ENCODE measurements at regions not wholly inside any gene's neighbourhood (a gene's known extent, or its start where the extent isn't known, plus 50 kb on each side); places are given as distances from the start of the nearest gene placed in this dataset.

DNA sequence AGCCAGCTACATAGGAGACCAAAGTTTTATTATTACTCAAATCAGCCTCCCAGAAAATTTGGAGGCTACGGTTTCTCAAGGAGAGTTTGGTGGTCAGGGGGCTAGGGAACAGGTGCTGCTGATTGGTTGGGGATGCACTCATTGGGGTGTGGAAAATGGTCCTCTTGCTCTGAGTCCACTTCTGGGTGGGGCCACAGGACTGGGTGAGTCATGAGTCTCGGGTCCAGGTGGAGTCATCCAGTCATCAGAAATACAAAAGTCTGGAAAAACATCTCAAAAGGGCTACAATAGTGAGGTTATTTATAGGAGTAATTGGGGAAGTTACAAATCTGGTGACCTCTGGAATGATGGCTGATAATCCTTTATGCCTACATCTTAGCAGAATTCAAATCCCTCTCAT lies 54.3 kb upstream of the SLC22A16 start:
- TF ChIP-seq EZH2 (IDR thresholded peaks at IDR 0.05; ENCODE audit: borderline replicate concordance, insufficient read depth, low read depth, low read length, poor library complexity, severe bottlenecking), result no peak
- TF ChIP-seq, protein P1, sequence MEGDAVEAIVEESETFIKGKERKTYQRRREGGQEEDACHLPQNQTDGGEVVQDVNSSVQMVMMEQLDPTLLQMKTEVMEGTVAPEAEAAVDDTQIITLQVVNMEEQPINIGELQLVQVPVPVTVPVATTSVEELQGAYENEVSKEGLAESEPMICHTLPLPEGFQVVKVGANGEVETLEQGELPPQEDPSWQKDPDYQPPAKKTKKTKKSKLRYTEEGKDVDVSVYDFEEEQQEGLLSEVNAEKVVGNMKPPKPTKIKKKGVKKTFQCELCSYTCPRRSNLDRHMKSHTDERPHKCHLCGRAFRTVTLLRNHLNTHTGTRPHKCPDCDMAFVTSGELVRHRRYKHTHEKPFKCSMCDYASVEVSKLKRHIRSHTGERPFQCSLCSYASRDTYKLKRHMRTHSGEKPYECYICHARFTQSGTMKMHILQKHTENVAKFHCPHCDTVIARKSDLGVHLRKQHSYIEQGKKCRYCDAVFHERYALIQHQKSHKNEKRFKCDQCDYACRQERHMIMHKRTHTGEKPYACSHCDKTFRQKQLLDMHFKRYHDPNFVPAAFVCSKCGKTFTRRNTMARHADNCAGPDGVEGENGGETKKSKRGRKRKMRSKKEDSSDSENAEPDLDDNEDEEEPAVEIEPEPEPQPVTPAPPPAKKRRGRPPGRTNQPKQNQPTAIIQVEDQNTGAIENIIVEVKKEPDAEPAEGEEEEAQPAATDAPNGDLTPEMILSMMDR (IDR thresholded peaks at IDR 0.05), result no peak
